Retina (tissue), 1 donor: ENCODE measurements at regions not wholly inside any gene's neighbourhood (a gene's known extent, or its start where the extent isn't known, plus 50 kb on each side); places are given as distances from the start of the nearest gene placed in this dataset.
A peak's percentile ranks its signal among the peaks of the same experiment; 100 is the strongest.
"Not testable (repeated sequence)": the region's sequence is repeated elsewhere in the genome, so short reads cannot be mapped to it uniquely, and the experiment has no call there.

ENCODE experiments used
- DNase-seq: peaks from one replicate; pipeline ENCODE4 v3.0.0-alpha.2; 2016

DNA sequence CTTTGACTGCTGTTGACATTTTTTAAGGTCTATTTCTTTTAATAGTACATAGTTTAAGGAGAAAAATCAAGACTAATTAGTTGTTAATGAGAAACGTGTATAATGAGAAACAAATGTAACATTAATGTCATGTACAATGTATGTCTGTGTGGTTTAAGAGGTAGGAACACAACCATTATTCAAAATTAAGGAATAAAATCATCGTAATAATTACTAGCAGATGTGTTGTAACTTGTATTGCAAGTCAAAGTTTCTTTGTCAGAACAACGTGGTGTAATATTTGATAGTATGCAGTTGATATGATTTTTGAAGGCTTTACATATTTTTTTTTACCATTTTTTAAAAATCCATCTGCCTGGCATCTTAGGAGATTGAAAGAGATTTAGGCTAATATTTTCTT lies 120.2 kb upstream of the ARRDC3 start:
- DNase-seq, result no peak

DNA sequence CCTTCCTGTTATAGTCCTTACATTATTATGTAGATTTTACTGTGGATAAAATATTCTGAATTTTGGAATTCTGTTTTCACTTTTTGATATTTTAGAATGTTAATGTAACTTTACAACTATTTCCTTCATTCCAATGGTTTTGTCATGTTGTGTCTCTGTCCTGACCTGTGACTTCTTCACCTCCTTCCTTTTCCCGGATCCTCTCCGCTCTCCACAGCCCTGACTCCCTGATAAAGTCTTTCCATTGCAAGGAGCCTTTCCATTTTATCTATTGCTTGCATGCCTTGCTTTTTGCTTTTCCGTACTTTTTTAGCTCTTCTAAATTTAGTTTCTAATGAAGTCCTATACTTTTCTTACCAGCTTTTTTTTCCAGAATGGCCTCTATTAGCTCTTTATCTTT lies 117.6 kb upstream of the ARRDC3 start:
- DNase-seq, result no peak

DNA sequence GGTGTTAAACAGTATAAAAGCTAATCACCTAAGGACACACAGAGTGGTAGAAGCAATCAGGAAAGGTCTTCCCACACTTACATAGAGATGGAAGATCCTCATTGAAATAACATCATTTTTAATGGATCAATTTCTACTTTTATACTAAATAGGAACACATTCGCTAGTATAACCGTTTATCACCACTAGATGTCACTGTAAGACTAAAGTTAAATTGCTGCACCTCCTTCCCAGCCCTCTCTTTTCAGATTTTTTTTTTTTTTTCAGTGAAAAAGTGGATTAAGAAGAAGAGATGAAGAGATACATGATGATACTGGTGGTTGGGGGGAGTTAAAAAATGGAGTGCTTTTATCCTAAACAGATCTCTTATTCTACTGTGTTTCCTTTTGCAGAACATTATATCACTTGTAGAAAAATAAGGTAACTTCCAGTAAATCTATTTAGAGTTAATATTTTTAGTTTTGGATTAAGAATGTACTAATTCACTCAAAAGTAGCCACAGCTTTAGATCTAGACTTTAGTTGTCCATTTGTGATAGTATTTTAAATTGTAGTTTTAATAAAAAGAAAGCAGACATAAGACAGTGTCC lies 116.9 kb upstream of the ARRDC3 start:
- DNase-seq, result peak; percentile 57

DNA sequence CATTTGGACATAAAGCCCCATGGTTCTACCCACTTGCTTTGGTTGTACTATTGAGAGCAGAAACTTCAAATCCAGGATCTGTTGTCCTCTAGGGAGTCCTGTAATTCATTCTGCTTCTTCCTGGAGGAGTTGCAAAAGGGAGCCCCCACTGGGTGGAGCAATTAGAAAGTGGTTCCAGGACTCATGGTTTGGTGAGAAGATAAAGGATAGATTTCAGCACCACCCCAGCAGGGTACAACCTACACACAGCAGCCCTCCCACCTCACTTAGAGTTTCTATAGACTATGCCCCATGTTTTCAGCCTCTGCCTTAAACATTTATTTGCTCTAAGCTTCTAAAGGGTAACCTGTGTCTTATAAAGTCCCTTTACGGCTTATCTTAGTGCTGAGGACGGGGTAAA lies 112.6 kb upstream of the ARRDC3 start:
- no peak for DNase-seq

DNA sequence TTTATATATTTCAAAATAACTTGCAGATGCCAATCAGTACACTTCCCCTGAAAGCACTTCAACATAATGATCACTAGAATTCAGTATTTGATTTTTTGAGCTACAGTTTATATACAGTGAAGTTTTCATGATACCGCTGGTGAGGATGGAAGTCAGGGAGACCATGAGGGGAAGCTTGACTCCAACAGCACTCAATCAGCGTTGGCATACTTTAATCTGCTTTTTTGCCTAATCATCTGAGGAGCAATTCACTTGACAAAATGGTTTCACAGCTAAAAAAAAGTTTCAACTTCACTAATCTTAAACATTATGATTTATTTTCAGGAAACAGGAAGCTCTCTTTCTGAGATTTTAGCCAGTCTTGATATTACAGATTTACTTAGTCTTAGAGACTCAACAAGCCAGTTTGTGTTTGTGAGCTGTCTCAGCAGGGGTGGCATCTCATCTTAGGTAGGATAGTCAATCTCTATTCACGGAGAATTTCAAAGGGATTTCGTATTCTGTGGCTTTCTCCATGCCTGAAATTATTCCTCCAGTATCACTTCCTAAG lies 111.4 kb upstream of the ARRDC3 start:
- no peak for DNase-seq

DNA sequence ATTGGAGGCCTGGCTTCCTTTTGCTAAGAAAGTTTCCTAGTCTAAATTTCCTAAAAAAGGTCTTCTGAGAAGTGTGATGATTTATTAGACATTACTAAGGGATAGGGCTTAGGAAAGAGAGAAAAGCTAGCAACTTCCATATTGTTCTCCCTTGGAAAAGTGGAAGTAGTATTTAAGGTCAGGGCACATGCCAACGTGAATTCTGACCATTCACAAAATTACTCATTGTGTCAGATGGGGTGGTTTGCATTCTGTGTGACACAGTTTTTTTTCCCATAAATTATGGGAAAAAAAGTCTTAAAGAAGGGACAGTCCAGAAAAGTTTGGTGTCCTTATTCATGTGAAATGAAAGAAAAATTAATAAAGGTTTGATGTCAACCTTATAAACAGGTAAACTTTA lies 110.0 kb upstream of the ARRDC3 start:
- no peak for DNase-seq

DNA sequence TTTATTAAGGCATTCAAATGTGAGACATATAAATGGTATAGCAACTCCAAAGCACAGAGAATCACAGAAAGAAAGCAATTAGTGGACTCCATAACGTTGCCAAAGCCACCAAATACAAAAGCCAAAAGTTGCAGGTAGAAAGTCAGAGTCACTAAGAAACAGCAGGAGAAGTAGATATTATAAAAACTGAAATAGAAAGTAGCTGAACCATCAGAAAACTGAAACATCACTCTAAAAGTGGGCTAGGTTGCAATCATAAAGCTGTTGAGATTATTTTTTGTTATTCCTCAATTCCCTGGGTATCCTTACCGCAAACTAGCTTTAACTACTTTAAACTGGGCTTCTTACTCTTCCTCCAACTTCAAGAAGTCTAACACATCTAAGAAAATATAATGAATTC lies 108.1 kb upstream of the ARRDC3 start:
- no peak for DNase-seq

DNA sequence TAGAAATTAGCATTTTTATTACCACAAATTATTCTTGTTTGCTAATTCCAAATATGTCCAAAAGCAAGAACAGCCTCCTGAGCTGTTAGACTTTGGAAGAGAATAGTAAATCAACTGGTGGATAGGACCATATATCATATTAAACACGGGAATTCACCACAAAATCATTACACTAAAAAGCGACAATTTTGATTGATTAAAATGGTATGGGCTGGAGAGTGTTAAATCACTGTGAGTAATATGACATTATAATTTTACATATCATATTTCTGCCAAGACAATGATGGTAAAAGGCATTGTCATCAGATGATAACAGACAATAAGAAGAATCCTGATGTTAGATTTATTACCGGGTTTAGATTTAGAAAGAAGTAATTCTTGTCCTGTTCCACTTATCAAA lies 107.2 kb upstream of the ARRDC3 start:
- DNase-seq, result no peak

DNA sequence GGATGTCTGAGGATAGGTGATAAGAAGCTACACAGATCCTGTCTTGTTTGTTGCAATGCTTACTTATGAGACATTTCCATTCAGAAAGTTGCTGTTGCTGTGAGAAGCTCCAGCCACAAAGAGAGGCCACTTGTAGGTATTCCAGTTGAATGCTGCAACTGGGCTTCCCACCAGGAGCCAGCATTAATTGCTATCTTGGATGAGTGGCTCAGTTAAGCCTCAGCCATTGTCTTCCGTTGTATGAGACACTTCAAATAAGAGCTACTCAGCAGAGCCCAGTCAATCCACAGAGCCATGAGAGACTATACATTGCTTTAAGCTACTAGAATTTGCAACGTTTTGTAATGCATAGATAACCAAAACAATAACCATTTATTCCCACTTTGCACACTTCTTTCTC lies 104.3 kb upstream of the ARRDC3 start:
- DNase-seq, result no peak

DNA sequence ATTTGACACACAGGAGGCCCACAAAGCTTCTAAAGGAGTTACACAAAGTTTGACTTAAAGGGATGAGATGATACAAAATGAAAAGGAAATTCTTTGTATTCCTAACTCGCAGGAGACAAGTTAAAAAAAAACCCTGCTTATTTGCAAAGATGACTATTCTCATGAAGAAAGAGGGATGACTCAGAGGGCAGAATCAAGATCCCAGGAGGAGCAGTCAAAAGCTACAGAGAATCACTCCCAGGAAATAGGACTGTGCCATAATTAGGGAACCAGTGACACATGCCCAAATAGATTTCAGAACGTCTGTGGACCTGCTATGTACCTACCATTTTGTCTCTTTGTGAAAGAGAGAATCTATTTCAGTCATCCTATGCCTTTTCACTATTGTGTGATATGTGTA lies 103.5 kb upstream of the ARRDC3 start:
- DNase-seq, result no peak

DNA sequence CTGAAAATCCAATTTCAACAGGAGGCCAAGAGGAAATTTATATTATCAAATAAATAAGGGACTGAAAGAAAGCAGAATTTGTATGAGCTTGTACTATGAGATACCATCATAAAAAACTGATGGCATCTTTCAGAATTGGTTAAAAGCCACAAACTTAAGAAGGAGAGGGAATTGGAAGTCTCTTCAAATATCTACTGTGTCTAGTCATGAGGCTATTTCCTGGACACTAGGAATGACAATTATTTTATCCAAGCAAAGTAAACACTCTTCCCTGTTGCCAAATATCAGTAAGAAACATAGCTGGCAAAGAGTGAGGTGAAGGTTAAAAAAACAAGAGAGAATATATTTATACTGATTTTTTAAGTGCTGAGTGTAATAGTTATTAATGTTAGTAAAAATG lies 101.5 kb upstream of the ARRDC3 start:
- DNase-seq, result no peak

DNA sequence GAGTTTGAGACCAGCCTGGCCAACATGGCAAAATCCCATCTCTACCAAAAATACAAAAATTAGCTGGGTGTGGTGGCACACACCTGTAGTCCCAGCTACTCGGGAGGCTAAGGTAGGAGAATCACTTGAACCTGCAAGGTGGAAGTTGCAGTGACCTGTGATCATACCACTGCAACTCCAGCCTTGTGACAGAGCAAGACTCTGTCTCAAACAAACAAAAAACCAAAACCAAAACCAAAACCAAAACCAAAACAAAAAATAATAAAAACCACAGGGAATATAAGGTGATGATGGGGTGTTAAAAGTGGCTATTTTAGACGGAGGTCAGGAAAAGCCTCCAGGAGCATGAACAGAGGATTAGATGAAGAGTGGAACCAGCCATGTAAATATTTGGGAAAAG lies 96.3 kb upstream of the ARRDC3 start:
- not testable (repeated sequence) for DNase-seq

DNA sequence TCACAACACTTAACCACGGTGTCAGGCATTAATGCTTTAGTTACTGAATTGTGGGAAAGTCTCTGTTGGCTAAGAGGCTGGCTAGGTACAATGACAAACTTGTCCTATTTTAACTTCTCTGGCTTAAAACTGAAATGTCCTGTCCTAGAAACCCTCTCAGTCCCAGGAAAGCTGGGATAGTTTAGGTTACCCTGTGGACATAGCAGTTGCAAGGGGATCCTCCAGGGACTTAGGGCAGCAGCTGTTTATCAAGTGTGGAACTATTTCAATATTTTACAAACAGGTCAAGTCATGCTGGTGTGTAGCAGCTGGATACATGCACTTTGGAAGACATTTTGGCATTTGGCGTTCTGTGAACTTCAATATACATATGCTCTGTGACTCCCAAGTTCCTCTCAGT lies 95.0 kb upstream of the ARRDC3 start:
- no peak for DNase-seq

DNA sequence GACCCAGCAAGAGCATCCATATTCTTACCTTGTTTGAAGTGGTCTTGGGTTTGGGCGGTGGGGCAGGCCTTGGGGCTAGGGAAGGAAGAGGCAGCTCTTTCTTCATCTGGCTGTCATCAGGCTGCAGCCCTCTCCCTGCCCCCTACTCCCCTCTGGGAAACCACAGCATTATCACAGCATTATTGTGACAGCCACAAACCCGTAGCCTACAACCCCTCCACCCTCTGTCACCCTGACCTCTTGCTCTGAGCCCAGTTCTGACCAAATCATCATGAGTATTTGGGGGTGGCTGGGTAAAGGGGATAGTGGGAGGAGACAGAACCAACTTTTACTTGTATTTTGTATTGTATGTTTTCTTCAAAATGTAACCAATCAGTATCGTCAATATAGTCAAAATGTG lies 94.3 kb upstream of the ARRDC3 start:
- no peak for DNase-seq

DNA sequence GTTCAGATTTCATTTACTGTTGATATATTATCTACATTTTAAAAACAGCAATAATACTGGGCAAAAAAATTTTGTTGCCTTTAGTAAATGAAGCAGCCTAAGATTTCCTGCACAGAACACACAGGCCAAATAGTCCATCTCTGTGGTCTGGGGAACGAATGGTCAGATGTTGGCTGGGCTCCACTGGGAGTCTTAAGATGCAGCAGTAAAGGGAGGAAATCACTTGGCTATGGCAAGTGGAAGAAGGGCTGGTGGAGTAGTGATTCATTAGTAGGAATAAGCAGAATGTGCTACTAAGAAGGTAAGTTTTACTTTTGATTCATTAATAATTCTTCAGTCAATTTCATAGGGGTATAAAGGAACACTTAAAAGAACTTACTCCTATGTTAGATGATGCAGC lies 91.1 kb upstream of the ARRDC3 start:
- no peak for DNase-seq

DNA sequence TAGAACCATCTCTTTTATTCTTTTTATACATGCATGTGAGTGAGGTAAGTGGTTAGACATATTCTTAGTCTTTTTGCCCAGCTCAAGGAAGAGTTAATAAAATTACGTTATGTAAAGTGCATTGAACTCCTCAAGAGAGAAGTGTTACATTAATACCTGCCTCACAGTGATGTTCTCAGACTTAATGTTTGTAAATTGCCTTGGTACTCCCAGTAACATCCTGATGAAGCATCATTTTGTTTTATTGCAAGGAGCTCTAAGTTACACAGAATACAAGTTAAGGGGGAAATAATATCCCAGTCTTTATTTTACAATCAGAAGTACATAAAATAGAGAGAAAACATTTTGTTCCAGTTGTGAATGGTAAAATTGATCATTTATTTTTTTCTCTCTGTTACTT lies 89.5 kb upstream of the ARRDC3 start:
- DNase-seq, result no peak

DNA sequence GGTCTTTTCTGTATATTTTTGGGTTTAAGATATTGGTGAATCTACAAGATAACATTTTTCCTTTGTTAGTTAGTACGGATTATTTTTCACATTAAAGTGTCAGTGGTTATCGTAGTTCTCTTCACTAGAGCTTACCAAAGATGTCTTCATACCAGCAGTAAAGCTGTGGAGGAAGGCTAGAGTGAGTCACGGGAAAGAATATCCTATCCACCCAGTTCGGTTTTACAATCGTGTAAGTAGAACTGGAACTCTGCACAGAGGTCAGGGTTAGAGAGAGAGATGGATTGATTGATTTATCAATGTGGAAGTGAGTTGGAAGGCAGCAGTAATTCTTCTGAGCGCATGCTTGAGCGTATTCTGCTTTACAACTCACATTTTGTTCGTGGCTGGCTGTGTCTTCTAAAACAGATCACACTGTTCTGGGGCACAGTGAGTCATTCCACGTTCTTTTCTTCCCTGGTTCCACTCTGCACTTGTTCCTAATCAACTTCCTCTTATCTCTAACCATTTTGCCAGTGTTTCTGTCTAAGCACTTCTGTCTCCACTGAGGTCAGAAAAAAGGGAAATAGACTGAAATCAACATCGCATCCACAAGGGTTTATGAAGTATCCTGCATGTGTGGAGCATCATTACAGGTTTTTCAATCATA lies 86.5 kb upstream of the ARRDC3 start:
- DNase-seq, result no peak

DNA sequence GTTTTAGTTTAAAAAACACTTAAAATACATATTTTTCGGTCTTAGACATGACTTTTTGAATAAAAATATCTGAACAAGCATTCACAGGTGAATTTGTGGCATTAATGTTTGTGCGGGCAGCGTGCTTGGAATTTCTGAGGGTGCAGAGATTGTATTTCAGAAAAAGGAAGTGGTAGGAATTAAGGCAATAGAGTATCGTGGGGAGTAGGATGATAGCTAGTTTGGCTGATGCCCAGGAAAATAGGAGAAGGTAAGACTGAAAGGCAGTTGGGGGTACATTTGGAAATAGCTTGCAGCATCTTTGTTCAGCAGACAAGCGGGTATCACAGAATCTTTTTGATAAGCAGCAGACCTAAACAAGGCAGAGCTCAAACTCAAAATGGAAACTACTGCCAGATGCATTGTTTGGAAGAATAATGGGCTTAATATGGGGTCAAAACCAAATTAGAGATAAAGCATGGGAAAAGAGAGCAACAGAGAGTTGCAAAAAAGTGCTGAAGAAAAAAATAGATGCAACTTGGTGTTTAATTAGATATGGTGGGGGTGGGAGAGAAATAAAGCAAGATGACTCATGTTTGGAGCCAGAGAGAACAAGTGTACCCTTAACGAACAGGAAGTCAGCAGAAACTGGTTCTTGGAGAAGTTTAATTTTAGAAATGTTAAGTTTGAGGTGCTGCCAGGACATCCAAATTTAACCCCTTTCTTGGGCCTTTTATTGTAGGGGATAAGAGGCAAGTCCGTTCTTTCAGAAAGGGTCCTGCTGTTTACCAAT lies 85.7 kb upstream of the ARRDC3 start:
- no peak for DNase-seq

DNA sequence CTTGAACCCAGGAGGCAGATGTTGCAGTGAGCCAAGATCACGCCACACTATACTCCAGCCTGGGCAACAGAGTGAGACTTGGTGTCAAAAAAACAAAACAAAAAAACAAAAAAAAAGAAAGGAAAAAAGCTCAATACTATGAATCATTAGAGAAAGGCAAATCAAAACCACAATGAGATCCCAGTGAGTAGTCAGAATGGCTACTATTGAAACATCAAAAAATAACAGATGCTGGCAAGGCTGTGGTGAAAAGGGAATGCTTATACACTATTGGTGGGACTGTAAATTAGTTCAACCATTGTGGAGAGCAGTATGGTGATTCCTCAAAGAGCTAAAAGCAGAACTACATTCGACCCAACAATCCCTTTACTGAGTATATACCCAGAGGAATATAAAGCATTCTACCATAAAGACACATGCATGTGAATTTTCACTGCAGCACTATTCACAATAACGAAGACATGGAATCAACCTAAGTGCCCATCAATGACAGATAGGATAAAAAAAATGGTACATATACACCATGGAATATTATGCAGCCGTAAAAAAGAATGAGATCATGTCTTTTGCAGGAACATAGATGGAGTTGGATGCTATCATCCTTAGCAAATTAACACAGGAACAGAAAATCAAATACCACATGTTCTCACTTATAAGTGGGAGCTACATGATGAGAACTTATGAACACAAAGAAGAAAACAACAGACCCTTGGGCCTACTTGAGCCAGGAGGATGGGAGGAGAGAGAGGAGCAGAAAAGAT lies 81.9 kb upstream of the ARRDC3 start:
- DNase-seq, result no peak

DNA sequence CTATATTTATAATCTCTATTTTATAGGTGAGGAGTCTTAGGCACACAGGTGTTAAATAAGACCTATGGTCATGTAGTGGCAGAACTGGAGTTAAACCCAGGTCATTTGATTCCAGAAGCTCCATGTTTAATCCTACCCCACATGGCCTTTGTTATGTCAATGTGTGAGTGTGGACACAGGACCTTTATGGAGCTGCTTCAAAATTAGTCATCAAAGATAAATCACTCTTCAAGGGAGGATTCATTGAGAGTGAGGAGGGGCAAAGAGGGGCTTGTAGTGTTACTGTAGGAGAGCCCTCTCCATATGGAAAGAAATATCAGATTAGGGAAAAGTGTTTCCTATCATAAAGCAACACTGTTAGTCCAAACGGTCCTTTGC lies 74.6 kb upstream of the ARRDC3 start:
- DNase-seq, result no peak

DNA sequence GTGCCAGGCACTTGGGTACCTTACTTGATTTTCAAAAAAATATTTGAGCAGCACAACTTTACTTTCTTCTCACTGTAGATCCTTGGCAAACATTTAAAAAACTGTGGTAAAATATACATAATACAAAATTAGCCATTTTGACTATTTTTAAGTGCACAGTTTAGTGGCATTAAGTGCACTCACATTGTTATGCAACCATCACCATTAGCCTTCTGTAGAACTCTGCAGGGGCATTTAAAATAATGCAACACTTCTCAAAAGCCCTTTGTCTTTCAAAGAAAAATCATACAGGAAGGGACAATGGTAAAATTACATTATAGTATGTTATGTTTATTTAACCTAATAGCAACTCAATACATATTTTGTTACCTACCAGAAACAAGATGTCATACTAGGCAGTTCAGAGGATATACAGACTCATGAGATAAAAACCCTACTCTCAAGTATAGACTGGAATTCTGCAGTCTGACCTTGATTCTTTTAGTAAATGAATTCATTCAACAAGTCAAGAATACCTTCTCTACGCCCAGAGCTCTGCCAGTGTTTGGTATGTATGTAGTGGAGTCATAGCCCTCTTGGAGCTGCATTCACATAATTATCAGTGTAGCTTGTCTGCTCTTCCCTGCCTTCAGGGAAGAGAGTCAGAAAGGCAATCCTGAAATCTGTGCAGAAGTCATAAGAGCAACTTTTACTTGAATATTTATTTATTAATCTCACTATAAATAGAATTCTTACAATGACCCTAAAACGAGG lies 74.0 kb upstream of the ARRDC3 start:
- DNase-seq, result no peak

DNA sequence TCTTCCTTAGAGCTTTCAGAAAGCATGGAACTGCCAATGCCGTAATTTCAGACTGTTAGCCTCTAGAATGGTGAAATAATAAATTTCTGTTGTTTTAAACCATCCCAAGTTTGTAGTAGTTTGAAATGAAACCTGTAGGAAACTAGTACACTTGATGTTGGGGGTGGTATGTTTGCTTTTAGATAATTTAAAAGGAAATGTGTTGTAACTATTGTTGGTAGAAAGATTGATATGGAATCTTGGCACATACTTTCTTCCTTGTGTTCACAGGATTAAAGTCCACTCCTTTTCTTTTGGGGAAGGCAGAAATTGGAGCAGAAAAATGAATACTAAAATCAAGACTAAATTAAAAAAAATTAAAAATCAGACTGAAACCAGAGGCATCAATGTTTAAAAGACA lies 66.0 kb upstream of the ARRDC3 start:
- DNase-seq, result no peak

DNA sequence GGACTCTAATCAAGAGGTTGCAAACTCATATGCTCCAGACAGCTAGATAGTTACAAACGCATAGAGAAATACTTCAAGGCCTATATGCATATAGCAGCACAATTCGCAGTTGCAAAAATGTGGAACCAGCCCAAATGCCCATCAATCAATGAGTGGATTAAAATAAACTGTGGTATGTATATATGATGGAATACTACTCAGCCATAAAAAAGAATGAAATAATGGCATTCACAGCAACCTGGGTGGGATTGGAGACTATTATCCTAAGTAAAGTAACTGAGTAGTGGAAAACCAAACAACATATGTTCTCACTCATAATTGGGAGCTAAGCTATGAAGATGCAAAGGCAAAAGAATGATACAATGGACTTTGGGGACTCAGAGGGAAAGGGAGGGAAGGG lies 65.0 kb upstream of the ARRDC3 start:
- DNase-seq, result not testable (repeated sequence)
